NCI-H2107 treated with DMSO at 0.1 percent for 48 hours (cell line): ENCODE measurements at regions not wholly inside any gene's neighbourhood (a gene's known extent, or its start where the extent isn't known, plus 50 kb on each side); places are given as distances from the start of the nearest gene placed in this dataset.
"Not testable (repeated sequence)": the region's sequence is repeated elsewhere in the genome, so short reads cannot be mapped to it uniquely, and the experiment has no call there.

Experiments
- DNase-seq: peaks from one replicate; lab custom pipeline; 2025; ENCODE audit not compliant: unreplicated experiment; lab: John Stamatoyannopoulos, UW

GRCh38 chr3:164470471-164470870 is 607.8 kb downstream of the SI start:
- DNase-seq = no peak

GRCh38 chr3:164468055-164468454 is 610.2 kb downstream of the SI start:
- DNase-seq = no peak

GRCh38 chr3:164467007-164467406 is 611.3 kb downstream of the SI start:
- DNase-seq = no peak

DNA sequence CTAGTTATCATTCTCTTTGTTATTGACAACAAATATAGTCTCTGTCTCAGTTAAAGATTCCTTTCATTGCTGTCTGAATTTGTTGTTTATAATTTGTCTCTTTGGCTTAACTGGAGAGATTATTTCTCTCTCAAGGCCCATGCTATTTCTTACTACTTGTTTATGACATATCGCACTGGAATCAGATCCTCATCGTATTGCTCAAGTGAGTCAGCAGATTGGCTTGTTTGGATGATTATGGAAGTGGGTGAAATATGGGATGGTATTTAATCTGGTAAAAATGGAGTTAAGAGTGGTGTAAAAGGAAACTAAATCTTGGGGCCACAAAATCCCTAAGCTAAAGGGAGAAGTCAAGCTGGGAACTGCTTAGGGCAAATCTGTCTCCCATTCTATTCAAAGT is 613.1 kb downstream of the SI start:
- no peak for DNase-seq

GRCh38 chr3:164460851-164461250 is 617.4 kb downstream of the SI start:
- DNase-seq = no peak

DNA sequence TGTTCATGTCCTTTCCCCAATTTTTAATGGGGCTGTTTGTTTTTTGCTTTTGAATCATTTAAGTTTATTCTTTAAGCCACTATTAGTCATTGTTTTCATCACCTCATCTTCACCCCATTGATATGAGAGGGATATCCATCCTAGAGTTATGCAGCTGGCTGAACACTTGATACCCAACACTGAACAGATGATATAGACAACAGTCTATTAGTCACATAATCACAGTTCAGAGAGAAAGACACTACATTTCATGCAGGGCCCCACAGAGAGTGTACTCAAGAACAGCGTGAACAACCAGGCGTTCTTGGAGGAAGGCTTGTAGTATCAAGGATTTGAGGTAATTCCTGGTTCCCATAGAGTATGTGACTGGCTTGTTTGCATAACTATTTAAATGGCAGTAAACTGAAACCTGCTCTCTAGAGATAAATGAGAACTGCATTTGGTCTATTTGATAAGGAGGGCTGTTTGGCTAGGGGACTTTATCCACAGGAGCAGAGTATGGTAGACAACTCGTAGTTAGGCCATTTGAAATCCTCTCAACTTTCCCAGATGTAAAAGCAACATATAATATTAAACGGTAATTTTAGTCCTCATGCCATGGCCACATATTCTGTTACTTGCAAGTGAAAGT is 618.7 kb downstream of the SI start:
- DNase-seq = peak; percentile 11

GRCh38 chr3:164458986-164459385 is 619.3 kb downstream of the SI start:
- no peak for DNase-seq

- DNase-seq = no peak
These were observed 624.6 kb downstream of the SI start for GRCh38 chr3:164453714-164454113.

DNA sequence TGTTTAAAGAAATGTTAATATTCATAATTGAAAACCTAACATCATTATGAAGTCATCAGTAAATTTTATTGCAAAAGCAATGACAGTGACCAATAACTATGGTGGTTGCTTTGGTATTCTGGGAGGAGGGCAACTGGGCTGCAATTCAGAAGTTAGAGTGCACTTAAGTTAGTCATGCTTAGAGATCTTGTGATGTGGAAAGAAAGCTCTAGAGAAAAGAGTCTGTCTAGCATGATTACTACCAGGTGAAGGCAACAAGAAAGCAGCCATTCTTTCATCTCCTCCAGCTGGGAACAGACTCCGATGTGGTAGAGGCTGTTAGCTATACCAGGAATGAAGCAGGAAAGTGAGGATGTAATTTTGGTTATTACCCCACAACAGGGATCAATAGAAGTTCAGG is 625.6 kb downstream of the SI start:
- no peak for DNase-seq

DNA sequence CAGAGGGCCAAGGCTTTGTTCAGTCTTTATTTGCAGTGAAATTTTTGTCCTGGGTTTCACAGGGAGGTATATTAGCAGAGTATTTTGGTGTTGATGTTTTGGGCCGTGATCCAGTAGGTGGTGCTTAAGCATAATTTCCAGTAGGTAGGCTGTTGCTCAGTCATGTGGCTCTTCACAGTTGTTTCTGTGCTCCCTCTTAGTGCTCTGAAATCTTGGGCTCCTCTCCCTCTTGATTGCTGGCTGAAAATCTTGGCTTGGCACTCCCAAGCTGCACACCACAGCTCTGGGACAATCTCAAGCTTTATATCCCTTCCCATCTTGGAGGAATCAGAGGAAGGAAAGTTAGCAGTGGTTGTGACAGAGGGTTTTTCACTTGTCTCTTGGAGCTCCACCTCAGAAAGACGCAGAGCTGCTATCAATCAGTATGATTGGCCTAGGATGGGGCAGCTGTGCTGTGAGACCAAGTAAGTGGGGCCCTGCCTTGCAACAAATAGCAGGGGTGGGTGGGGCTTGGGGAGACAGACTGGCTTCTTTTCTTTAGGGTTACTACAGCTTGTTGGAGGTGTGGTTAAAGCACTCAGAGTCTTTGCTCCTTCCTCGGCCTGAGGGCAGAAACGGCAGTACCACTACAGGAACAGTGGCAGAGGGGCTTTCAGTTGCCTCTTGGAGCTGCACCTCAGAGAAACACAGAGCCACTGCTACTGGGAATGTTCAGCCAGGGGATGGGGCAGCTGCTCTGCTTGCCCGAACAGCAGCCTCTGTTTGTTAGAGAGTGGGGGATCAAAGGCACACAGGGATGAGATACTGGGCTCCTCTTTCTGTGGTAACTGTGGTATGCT is 627.0 kb downstream of the SI start:
- DNase-seq = no peak

GRCh38 chr3:164450276-164450905 is 627.9 kb downstream of the SI start:
- no peak for DNase-seq

GRCh38 chr3:164419220-164419619 is 659.1 kb downstream of the SI start:
- DNase-seq = no peak

DNA sequence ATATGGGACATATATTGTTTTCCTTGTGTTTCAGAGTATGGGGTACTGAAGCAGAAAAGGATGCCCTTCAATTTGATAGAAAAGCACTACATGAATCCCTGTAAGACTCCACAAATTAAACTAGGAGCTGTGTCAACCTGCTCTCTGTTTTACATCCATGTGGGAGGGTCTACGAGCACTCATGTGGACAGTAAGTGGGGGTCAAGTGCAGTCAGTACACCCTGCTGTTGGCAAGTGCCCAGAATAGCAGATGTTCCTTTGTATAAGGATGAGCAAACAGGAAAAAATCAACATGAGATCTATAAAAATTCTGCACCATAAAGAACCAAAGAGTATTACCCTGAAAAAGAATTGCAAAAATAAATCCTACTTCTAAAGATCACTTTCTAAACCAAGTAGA is 659.9 kb downstream of the SI start:
- no peak for DNase-seq

GRCh38 chr3:164417955-164418354 is 660.3 kb downstream of the SI start:
- no peak for DNase-seq

DNA sequence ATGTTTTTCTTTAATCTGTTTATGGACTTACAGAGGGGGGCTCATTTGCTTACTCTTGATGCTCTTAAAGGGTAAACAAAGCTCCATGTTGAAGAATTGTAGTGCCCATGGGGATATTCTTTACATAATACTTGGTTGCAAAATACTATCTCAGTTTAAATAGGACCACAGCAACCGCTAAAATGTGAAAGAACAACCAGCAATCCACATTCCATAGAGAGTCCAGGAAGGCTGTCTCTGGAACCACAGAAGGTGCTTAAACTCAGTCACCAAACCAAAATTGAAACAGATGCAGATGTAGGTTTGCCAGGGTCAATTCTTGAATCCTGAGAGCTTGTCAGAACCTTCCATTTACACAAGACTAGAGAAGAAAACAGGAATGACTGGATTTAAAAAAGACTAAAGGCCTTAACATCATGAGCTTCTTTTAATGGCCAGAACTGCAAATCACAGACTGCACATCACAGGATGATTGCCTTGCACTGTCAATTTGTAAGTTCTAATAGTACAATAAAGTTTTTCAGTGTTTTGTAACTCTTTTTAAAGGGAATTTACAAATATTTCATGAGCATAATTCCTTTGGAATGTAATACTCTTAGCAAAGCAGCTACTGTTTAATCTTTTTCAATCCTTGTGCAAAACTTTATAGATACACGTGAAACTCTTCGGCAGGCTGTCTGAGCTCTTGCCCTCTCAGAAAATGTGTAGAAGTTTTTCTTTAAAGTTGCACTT is 661.6 kb downstream of the SI start:
- DNase-seq = no peak

GRCh38 chr3:164408326-164408725 is 670.0 kb downstream of the SI start:
- DNase-seq = no peak

DNA sequence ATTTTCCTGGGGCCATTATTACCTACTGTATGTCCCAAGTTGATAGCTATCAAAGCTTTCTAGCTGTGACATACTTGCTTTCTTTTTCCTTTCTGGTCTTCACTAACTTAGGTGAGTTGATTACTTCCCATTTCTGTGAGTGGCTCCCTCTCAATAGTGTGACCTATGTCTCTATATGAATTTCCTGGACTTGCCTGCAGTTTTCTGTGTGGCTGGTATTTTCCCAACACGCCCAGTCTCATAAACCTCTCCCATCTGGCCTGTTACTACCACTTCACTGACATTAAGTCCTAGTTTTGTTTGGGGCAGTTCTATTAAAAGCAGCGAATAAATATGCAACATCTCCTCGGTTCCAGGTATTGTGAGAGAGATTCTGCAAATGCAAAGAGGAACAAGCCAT is 671.2 kb downstream of the SI start:
- DNase-seq = no peak

- DNase-seq = no peak
These were observed 672.0 kb downstream of the SI start for GRCh38 chr3:164406281-164406680.

GRCh38 chr3:164401923-164402322 is 676.4 kb downstream of the SI start:
- DNase-seq = no peak

- DNase-seq = not testable (repeated sequence)
These were observed 676.9 kb downstream of the SI start for GRCh38 chr3:164401440-164401839.

- no peak for DNase-seq
These were observed 680.8 kb downstream of the SI start for GRCh38 chr3:164397462-164397861.

- DNase-seq = no peak
These were observed 685.1 kb downstream of the SI start for GRCh38 chr3:164393171-164393570.
